A673 (cell line): ENCODE measurements at regions not wholly inside any gene's neighbourhood (a gene's known extent, or its start where the extent isn't known, plus 50 kb on each side); places are given as distances from the start of the nearest gene placed in this dataset.

Source experiments
- BruUV-seq: library from RNA; stranded (reverse); fragments of 400-500 nt; replicated peaks from 2 replicates; lab custom pipeline; 2021; lab: Mats Ljungman, UMichigan
- CTCF ChIA-PET: fragments of 300-600 bp; sonication (Branson Sonifier 250); formaldehyde crosslinking; loops from one replicate; lab custom pipeline; 2022; ENCODE audit warnings: antibody characterized with exemption; lab: Charles Lee
- POLR2A ChIA-PET: fragments of 300-600 bp; sonication (Branson Sonifier 250); formaldehyde crosslinking; loops from one replicate; lab custom pipeline; 2022; ENCODE audit warnings: antibody characterized with exemption; ENCODE audit not compliant: low non-redundant PET; lab: Charles Lee
- DNase-seq: peaks from one replicate; pipeline ENCODE4 v3.0.0-alpha.2; 2015; ENCODE audit warnings: low spot score
- H3K27ac ChIP-seq: fragments of 200-600 bp; sonication (generic); 2 replicates; pipeline ENCODE4 v1.5.1; 2016; ENCODE audit warnings: mixed run types, low read depth, mild to moderate bottlenecking, mixed read lengths, antibody characterized with exemption, low read length; ENCODE audit not compliant: poor library complexity, severe bottlenecking
- H3K27me3 ChIP-seq: fragments of 200-600 bp; sonication (generic); replicated peaks from 2 replicates; pipeline ENCODE4 v1.6.1; 2017; ENCODE audit warnings: mixed run types, low read depth, mild to moderate bottlenecking, mixed read lengths, antibody characterized with exemption, low read length; ENCODE audit not compliant: insufficient read depth, poor library complexity
- H3K36me3 ChIP-seq: fragments of 200-600 bp; sonication (generic); 2 replicates; pipeline ENCODE4 v1.6.1; 2016; ENCODE audit warnings: mixed run types, mild to moderate bottlenecking, mixed read lengths, antibody characterized with exemption, low read length; ENCODE audit not compliant: insufficient read depth, poor library complexity, severe bottlenecking
- H3K4me1 ChIP-seq: fragments of 200-600 bp; sonication (generic); 2 replicates; pipeline ENCODE4 v1.6.1; 2017; ENCODE audit warnings: mixed run types, mild to moderate bottlenecking, mixed read lengths, antibody characterized with exemption, low read length; ENCODE audit not compliant: insufficient read depth, poor library complexity, severe bottlenecking
- H3K4me3 ChIP-seq: fragments of 200-600 bp; sonication (generic); 2 replicates; pipeline ENCODE4 v1.5.1; 2016; ENCODE audit warnings: low read depth, mixed run types, mild to moderate bottlenecking, mixed read lengths, low read length; ENCODE audit not compliant: poor library complexity, severe bottlenecking
- H3K9me3 ChIP-seq: fragments of 200-600 bp; sonication (generic); 2 replicates; pipeline ENCODE4 v1.6.1; 2016; ENCODE audit warnings: mixed run types, low read depth, mild to moderate bottlenecking, mixed read lengths, antibody characterized with exemption, low read length; ENCODE audit not compliant: poor library complexity, severe bottlenecking
- EZH2 ChIP-seq: fragments of 200-600 bp; sonication (generic); IDR thresholded peaks from 2 replicates; pipeline ENCODE4 v1.6.1; 2017; ENCODE audit warnings: borderline replicate concordance, low read depth, mild to moderate bottlenecking, mixed read lengths, antibody characterized with exemption, low read length; ENCODE audit not compliant: poor library complexity, severe bottlenecking
- intact Hi-C: fragments of 100-400 bp; cut with micrococcal nuclease; formaldehyde crosslinking; loops from one replicate; pipeline ENCODE4 v1.10.0; 2022; ENCODE audit not compliant: unreplicated experiment
- TF ChIP-seq, protein P1 (sequence below): fragments of 300-800, 200-600 bp; sonication (generic); conservative IDR thresholded peaks from 2 replicates; pipeline ENCODE4 v1.5.1; 2017; ENCODE audit warnings: low read depth, mild to moderate bottlenecking, antibody characterized with exemption, low read length, moderate library complexity, mixed read lengths

DNA sequence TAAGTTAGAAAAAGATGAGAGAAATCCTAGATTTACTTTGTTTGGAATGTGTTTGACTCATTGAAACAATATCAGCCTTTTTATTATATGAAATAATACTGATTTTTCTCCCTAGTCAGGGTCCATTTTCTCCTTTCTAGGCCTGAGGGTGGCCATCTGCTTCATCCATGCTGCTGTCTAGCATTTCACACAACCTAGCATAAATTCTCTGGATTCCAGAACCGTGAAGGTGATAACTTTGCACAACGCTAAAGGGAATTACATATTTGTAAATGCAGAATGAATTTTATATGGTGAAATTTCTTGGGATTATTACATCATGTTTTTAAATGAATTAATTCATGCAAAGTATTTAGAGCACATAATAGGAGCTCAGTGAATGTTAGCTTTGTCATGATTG lies 505.1 kb downstream of the INHBA start:
- DNase-seq = no peak
- no peak overlapping the region for H3K4me3 ChIP-seq
- no TSS peak for BruUV-seq
- H3K27me3 ChIP-seq = no peaks in the 10 kb centered on the region
- CTCF ChIA-PET = no interaction called here
- H3K27ac ChIP-seq = no peak overlapping the region
- no peaks in the 10 kb centered on the region for H3K36me3 ChIP-seq
- POLR2A ChIA-PET = no interaction called here
- intact Hi-C loops = no loop called here
- TF ChIP-seq, protein P1, sequence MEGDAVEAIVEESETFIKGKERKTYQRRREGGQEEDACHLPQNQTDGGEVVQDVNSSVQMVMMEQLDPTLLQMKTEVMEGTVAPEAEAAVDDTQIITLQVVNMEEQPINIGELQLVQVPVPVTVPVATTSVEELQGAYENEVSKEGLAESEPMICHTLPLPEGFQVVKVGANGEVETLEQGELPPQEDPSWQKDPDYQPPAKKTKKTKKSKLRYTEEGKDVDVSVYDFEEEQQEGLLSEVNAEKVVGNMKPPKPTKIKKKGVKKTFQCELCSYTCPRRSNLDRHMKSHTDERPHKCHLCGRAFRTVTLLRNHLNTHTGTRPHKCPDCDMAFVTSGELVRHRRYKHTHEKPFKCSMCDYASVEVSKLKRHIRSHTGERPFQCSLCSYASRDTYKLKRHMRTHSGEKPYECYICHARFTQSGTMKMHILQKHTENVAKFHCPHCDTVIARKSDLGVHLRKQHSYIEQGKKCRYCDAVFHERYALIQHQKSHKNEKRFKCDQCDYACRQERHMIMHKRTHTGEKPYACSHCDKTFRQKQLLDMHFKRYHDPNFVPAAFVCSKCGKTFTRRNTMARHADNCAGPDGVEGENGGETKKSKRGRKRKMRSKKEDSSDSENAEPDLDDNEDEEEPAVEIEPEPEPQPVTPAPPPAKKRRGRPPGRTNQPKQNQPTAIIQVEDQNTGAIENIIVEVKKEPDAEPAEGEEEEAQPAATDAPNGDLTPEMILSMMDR = no peak
- no peak for TF ChIP-seq EZH2
- H3K4me1 ChIP-seq = no peaks in the 10 kb centered on the region
- H3K9me3 ChIP-seq = no peaks in the 10 kb centered on the region

DNA sequence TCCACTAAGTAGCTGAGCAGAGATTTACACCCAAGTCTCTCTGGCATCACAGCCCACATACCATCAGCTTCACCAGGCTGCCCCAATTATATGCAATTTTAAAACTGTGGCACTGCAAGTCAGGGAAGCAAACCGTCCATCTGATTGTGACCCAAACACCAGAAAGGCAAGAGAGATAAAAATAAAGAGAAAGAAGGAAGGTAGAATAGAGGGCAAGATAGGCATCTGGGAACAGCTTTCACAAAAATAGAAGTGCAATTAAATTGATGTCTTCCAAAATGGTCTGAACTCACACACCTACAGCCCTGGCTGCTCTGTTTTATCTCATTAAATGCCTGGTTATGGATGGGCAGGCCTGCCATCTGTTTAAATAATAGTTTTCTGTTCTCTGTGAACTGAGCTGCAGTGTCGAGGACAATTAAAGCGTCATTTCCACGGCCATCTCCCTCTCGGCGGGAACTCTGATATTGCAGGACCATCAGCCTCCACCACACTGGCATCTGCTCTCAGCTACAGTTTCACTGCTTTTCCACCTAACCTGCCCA lies 509.1 kb downstream of the INHBA start:
- no peaks in the 10 kb centered on the region for H3K36me3 ChIP-seq
- ChIA-PET POLR2A (no interaction called here), CTCF (interaction anchor here (0.7 kb wide), 1 partner anchor 11 kb away, joined by 3 read pairs; no protein-coding TSS in a partner anchor)
- no peak overlapping the region for H3K27ac ChIP-seq
- TF ChIP-seq, protein P1 = no peak
- no peak for TF ChIP-seq EZH2
- no peak for DNase-seq
- no peaks in the 10 kb centered on the region for H3K4me1 ChIP-seq
- intact Hi-C loops = no loop called here
- H3K27me3 ChIP-seq = no peaks in the 10 kb centered on the region
- H3K4me3 ChIP-seq = no peak overlapping the region
- H3K9me3 ChIP-seq = no peaks in the 10 kb centered on the region
- no TSS peak for BruUV-seq

DNA sequence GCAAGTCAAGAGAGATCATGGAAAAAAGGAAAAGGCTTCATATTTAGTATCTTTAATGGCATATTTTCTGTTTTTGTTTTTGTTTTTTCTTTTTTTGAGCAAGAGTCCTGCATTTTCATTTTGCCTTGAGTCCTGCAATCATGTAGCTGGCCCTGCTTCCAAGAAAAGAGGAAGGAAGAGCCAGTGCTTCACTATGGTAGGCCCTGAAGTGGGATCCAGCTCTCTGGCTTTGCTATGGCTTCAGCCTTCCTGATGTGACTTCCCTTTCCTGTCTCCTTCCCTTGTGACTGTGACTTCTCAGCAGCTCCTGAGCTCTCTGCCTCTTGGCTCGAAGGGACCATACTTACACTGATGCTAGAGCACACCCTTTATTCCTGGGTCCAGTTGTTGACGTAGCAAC lies 512.3 kb downstream of the INHBA start:
- no TSS peak for BruUV-seq
- intact Hi-C loops = no loop called here
- TF ChIP-seq, protein P1 = no peak
- TF ChIP-seq EZH2 = no peak
- H3K27ac ChIP-seq = no peak overlapping the region
- CTCF ChIA-PET = no interaction called here
- no peak for DNase-seq
- H3K4me1 ChIP-seq = no peaks in the 10 kb centered on the region
- POLR2A ChIA-PET = no interaction called here
- H3K27me3 ChIP-seq = no peaks in the 10 kb centered on the region
- no peaks in the 10 kb centered on the region for H3K36me3 ChIP-seq
- no peak overlapping the region for H3K4me3 ChIP-seq
- H3K9me3 ChIP-seq = no peaks in the 10 kb centered on the region
